HFF-Myc (cell line): ENCODE measurements at regions not wholly inside any gene's neighbourhood (a gene's known extent, or its start where the extent isn't known, plus 50 kb on each side); places are given as distances from the start of the nearest gene placed in this dataset.

Source experiments
- DNase-seq: peaks from one replicate; pipeline ENCODE4 v3.0.0-alpha.2; 2011; ENCODE audit warnings: low read depth; ENCODE audit errors: extremely low read depth
- H3K4me3 ChIP-seq: replicated peaks from 2 replicates; pipeline ENCODE4 v1.5.1; 2011; ENCODE audit warnings: low read depth, mild to moderate bottlenecking, control low read depth, low read length
- CTCF ChIP-seq: IDR thresholded peaks from 2 replicates; pipeline ENCODE4 v1.5.1; 2012; ENCODE audit warnings: mild to moderate bottlenecking, low read depth, low read length, control low read depth; ENCODE audit errors: missing control alignments

- no peak overlapping the region for H3K4me3 ChIP-seq
- no peak for TF ChIP-seq CTCF
- no peak for DNase-seq
These were observed 59.3 kb upstream of the TCF4 start for GRCh38 chr18:55647331-55647730.

GRCh38 chr18:55642191-55642590, 54.2 kb upstream of the TCF4 start:
- H3K4me3 ChIP-seq: no peak overlapping the region
- DNase-seq: no peak
- no peak for TF ChIP-seq CTCF

GRCh38 chr18:55641486-55641885, 53.5 kb upstream of the TCF4 start:
- H3K4me3 ChIP-seq: no peak overlapping the region
- DNase-seq: no peak
- no peak for TF ChIP-seq CTCF
